Adrenal gland (tissue), 5 donors: ENCODE measurements at regions not wholly inside any gene's neighbourhood (a gene's known extent, or its start where the extent isn't known, plus 50 kb on each side); places are given as distances from the start of the nearest gene placed in this dataset.

Experiments
- CTCF ChIP-seq, 6 experiments: fragments of 450-650 bp in 4 of 6; fragments of 200-600 bp in 2 of 6; sonication (generic) in 1 of 6; IDR thresholded peaks; 1 replicate in 5 of 6; 2 replicates in 1 of 6; pipeline versions ENCODE4 v1.5.1 to v1.8.0; 2016 to 2021; ENCODE audit warnings: antibody characterized with exemption in 6 of 6, mild to moderate bottlenecking in 2 of 6, moderate library complexity in 1 of 6
- POLR2A ChIP-seq, 2 donors: fragments of 450-650 bp; IDR thresholded peaks; one replicate each; pipeline ENCODE4 v1.6.1; 2017; ENCODE audit warnings: antibody characterized with exemption in 2 of 2, mild to moderate bottlenecking in 2 of 2, moderate library complexity in 1 of 2
- donor health status: DM: no; HTN: no; CAD: no.

DNA sequence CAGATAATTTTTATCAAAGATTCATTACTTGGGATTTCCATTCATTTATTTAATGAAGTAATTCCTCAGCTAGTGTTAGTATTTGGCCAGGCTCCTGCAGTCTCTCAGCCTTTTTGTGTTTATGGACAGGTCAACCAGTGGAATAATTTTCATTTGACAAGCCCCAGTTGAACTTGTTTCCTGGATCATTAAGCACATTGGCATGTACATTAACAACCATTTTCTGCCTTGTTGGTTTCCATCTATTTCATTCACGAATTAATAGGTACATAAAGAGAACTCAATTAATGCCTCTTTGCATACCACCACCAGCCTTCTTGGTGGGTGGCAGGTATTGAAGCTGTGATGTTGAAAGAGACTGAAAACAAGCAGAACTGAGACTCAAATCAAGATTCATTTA lies 745.2 kb downstream of the KCNA4 start:
- no peak for TF ChIP-seq CTCF (IDR thresholded peaks at IDR 0.05)
- TF ChIP-seq POLR2A (IDR thresholded peaks at IDR 0.05), result no peak
